ENCODE measurements at regions not wholly inside any gene's neighbourhood (a gene's known extent, or its start where the extent isn't known, plus 50 kb on each side); places are given as distances from the start of the nearest gene placed in this dataset.

DNA sequence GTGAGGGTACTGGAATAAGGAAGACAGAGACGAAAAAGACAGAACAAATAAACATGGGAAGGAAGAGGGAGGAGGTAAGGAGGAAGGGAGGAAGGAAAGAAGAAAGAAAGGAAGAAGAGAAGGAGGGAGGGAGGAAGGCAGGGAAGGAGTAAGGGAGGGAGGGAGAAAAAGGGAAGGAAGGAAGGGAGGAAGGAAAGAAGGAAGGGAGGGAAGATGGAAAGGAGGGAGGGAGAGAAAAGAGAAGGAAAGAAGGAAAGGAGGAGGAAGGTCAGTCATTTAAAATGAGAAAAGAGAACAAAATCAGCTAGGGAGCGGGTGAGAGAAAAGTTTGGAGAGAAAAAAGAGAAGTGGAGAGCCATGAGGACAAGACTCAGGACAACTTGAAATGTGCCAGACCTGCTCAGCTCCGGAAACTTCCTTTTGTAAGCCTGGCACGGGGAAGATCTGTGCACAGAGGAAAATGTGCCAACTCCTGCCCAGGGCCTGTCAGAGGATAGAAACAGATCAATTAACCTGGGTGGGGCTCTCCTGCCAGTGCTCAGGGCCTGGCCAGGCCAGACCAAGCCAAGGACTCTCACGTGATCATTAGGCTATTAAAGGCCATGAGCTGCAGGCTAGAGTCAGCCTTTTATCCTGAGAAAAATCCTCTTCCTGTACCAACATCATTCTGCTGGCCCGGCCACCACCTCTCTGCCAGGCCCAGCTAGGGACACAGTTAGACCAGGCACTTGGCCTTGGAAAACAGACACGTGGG is 50.1 kb upstream of the BCL6 start:
- no peak overlapping the region for H3K4me3 ChIP-seq
- H3K4me1 ChIP-seq: peaks cover 0 to 7% (median 0%) of the 10 kb centered on the region in 4 donors
- H3K9me3 ChIP-seq: no peaks in the 10 kb centered on the region
- intact Hi-C loops (cut with DNase I; ENCODE audit: low total_unique reads): loop anchor here (10.0 kb wide), 1 partner anchor 1179 kb away; no protein-coding TSS in a partner anchor
- no peaks in the 10 kb centered on the region for H3K27me3 ChIP-seq
- no peak overlapping the region for H3K27ac ChIP-seq
- H3K36me3 ChIP-seq: no peaks in the 10 kb centered on the region
- no peak for TF ChIP-seq CTCF (IDR thresholded peaks at IDR 0.05)
- no peak for DNase-seq

GRCh38 chr3:187798126-187798525 is 52.9 kb upstream of the BCL6 start:
- intact Hi-C loops (cut with DNase I; ENCODE audit: low total_unique reads): loop anchor here (10.0 kb wide), 1 partner anchor 1177 kb away; no protein-coding TSS in a partner anchor
- Histone ChIP-seq H3K27me3 (no peaks in the 10 kb centered on the region), H3K27ac (no peak overlapping the region), H3K4me3 (no peak overlapping the region), H3K36me3 (no peaks in the 10 kb centered on the region), H3K9me3 (no peaks in the 10 kb centered on the region), H3K4me1 (peaks cover 0 to 7% (median 0%) of the 10 kb centered on the region in 4 donors)
- TF ChIP-seq CTCF (IDR thresholded peaks at IDR 0.05): no peak
- DNase-seq: no peak

- Histone ChIP-seq H3K36me3 (no peaks in the 10 kb centered on the region), H3K9me3 (no peaks in the 10 kb centered on the region), H3K27me3 (no peaks in the 10 kb centered on the region), H3K27ac (no peak overlapping the region), H3K4me3 (no peak overlapping the region), H3K4me1 (peaks cover 0 to 7% (median 0%) of the 10 kb centered on the region in 4 donors)
- intact Hi-C loops (cut with DNase I; ENCODE audit: low total_unique reads): loop anchor here (10.0 kb wide), 1 partner anchor 1176 kb away; no protein-coding TSS in a partner anchor
- no peak for TF ChIP-seq CTCF (IDR thresholded peaks at IDR 0.05)
- no peak for DNase-seq
Observed at GRCh38 chr3:187798531-187799530, 53.6 kb upstream of the BCL6 start.

- Histone ChIP-seq H3K9me3 (no peaks in the 10 kb centered on the region), H3K4me3 (no peak overlapping the region), H3K27ac (no peak overlapping the region), H3K27me3 (no peaks in the 10 kb centered on the region), H3K36me3 (no peaks in the 10 kb centered on the region), H3K4me1 (peaks cover 0 to 7% (median 0%) of the 10 kb centered on the region in 4 donors)
- no peak for TF ChIP-seq CTCF (IDR thresholded peaks at IDR 0.05)
- no peak for DNase-seq
- intact Hi-C loops (cut with DNase I; ENCODE audit: low total_unique reads): loop anchor here (10.0 kb wide), 1 partner anchor 1175 kb away; no protein-coding TSS in a partner anchor
Observed at GRCh38 chr3:187799942-187800641, 54.8 kb upstream of the BCL6 start.

GRCh38 chr3:187801152-187801551 is 55.9 kb upstream of the BCL6 start:
- no peak for DNase-seq
- intact Hi-C loops (cut with DNase I; ENCODE audit: low total_unique reads): no loop called here
- Histone ChIP-seq H3K9me3 (no peaks in the 10 kb centered on the region), H3K27ac (no peak overlapping the region), H3K36me3 (no peaks in the 10 kb centered on the region), H3K4me3 (no peak overlapping the region), H3K27me3 (no peaks in the 10 kb centered on the region), H3K4me1 (peaks cover 0 to 7% (median 0%) of the 10 kb centered on the region in 4 donors)
- TF ChIP-seq CTCF (IDR thresholded peaks at IDR 0.05): no peak
